Heart left ventricle (tissue), 16 donors: ENCODE measurements at regions not wholly inside any gene's neighbourhood (a gene's known extent, or its start where the extent isn't known, plus 50 kb on each side); places are given as distances from the start of the nearest gene placed in this dataset.

Experiments
- ATAC-seq, 4 donors: fragments of 200-7000 bp; cut with Tn5 transposase; one replicate each; pipeline ENCODE4 v1.9.1; 2020 to 2022; ENCODE audit warnings: moderate library complexity in 4 of 4, mild to moderate bottlenecking in 3 of 4, moderate number of reproducible peaks in 1 of 4
- DNase-seq, 5 donors: peaks; one replicate each; pipeline ENCODE4 v3.0.0-alpha.2; 2020
- H3K27ac ChIP-seq, 12 donors: fragments of 200-600 bp; sonication (generic) in 4 of 12; one replicate each; pipeline versions ENCODE4 v1.5.0 to v1.8.0; 2016 to 2022; ENCODE audit warnings: mild to moderate bottlenecking in 2 of 12
- H3K27me3 ChIP-seq, 9 donors: fragments of 200-600 bp; sonication (generic) in 2 of 9; one replicate each; pipeline versions ENCODE4 v1.5.1 to v1.8.0; 2016 to 2022; ENCODE audit warnings: mild to moderate bottlenecking in 3 of 9
- H3K36me3 ChIP-seq, 9 donors: fragments of 200-600 bp; sonication (generic) in 2 of 9; one replicate each; pipeline versions ENCODE4 v1.5.0 to v1.8.0; 2018 to 2022; ENCODE audit warnings: mild to moderate bottlenecking in 2 of 9
- H3K4me1 ChIP-seq, 12 donors: fragments of 200-600 bp; sonication (generic) in 4 of 12; one replicate each; pipeline versions ENCODE4 v1.5.0 to v1.8.0; 2016 to 2022; ENCODE audit warnings: mild to moderate bottlenecking in 3 of 12
- H3K4me3 ChIP-seq, 12 donors: fragments of 200-600 bp; sonication (generic) in 4 of 12; one replicate each; pipeline versions ENCODE4 v1.5.0 to v1.8.0; 2017 to 2022; ENCODE audit warnings: mild to moderate bottlenecking in 9 of 12, moderate library complexity in 4 of 12
- H3K9me3 ChIP-seq, 12 donors: fragments of 200-600 bp; sonication (generic) in 4 of 12; one replicate each; pipeline versions ENCODE4 v1.5.0 to v1.8.0; 2016 to 2022; ENCODE audit warnings: mild to moderate bottlenecking in 1 of 12
- POLR2A ChIP-seq, 2 donors: fragments of 450-650 bp; IDR thresholded peaks; one replicate each; pipeline ENCODE4 v1.6.1; 2017; ENCODE audit warnings: antibody characterized with exemption in 2 of 2, mild to moderate bottlenecking in 2 of 2, moderate library complexity in 2 of 2
- WGBS, 4 donors: extraction: QIAGEN DNeasy Blood & Tissue Kit in 2 of 4; methylation state at CpG; one replicate each; pipeline versions ENCODE4 v1.1.5 to v1.1.7; 2013 to 2018; 5-methylcytosine and 5-hydroxymethylcytosine counted together
- intact Hi-C, 10 donors: fragments of 100-400 bp; cut with DNase I; formaldehyde crosslinking; loops; one replicate each; pipeline versions ENCODE4 v1.11.1 to v1.14.2; 2022
- TF ChIP-seq, protein P1 (sequence below), 12 donors: fragments of 200-600 bp; sonication (generic) in 4 of 12; IDR thresholded peaks; one replicate each; pipeline versions ENCODE4 v1.5.0 to v1.8.0; 2018 to 2022; ENCODE audit warnings: antibody characterized with exemption in 12 of 12, mild to moderate bottlenecking in 5 of 12
- donor health status: ischemic (EF 13 %, LVEDD 7.1; RV severe dilation, severe dysfunction).
- donor health status: healthy with polysubstance abuse.
- donor health status: DM: no; HTN: yes; CAD: no.
- donor health status: DM: no; HTN: no; CAD: no.
- donor health status: ischemic (EF 25% LVEDD 6.9; RV normal size, moderate dysfunction).
- donor health status: ischemic (EF 25% LVEDD 5.7; RV mildly dilated, moderate dysfunction).
- donor health status: healthy.
- donor health status: DM: yes; HTN: yes; CAD: no.
- donor health status: ischemic (EF 35%, LVEDD 5.7; RV mildly dilated, moderate dysfunction).
- donor health status: nonischemic (EF 11% LVEDD 7.7; RV severe dilation, severe dysfunction).
- donor health status: DM: yes; HTN: yes; CAD: no.
- donor health status: PGD.
- donor health status: ischemic (EF 29% LVEDD 5.4; RV normal size, mild dysfunction).
- donor health status: nonischemic (EF 23%, LVEDD 6.1; RV moderate dilation, normal function).

DNA sequence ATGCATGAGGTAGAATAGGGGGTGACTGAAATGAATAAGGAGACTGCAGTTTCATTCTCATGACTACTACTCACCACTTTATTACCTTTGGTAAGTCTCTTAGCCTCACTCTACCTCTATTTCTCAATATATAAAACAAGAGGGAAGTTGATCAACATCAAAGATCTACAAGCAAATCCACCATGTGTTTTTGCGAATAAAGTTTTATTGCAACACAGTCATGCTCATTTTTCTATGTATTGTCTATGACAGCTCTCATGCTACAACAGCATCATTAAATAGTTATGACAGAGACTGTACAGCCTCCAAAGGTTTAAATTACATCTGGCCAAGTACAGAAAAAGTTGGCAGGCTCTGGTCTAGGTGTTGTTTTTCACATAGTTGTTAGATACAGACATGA is 72.6 kb upstream of the CPEB2 start:
- 92 to 100% (median 98%) methylated on average over 1 of the region's 1 CpG for WGBS, 4 donors
- ATAC-seq: no peak
- no peak for TF ChIP-seq POLR2A (IDR thresholded peaks at IDR 0.05)
- TF ChIP-seq, protein P1, sequence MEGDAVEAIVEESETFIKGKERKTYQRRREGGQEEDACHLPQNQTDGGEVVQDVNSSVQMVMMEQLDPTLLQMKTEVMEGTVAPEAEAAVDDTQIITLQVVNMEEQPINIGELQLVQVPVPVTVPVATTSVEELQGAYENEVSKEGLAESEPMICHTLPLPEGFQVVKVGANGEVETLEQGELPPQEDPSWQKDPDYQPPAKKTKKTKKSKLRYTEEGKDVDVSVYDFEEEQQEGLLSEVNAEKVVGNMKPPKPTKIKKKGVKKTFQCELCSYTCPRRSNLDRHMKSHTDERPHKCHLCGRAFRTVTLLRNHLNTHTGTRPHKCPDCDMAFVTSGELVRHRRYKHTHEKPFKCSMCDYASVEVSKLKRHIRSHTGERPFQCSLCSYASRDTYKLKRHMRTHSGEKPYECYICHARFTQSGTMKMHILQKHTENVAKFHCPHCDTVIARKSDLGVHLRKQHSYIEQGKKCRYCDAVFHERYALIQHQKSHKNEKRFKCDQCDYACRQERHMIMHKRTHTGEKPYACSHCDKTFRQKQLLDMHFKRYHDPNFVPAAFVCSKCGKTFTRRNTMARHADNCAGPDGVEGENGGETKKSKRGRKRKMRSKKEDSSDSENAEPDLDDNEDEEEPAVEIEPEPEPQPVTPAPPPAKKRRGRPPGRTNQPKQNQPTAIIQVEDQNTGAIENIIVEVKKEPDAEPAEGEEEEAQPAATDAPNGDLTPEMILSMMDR (IDR thresholded peaks at IDR 0.05): no peak
- Histone ChIP-seq H3K36me3 (no peaks in the 10 kb centered on the region), H3K4me3 (no peak overlapping the region), H3K4me1 (peaks cover 0 to 4% (median 0%) of the 10 kb centered on the region in 12 donors), H3K27me3 (no peaks in the 10 kb centered on the region), H3K9me3 (no peaks in the 10 kb centered on the region), H3K27ac (no peak overlapping the region)
- no peak for DNase-seq
- intact Hi-C loops: loop anchor here in 1 of 10 donors (5.0 kb wide), 1 partner anchor 97 kb away; no protein-coding TSS in a partner anchor

DNA sequence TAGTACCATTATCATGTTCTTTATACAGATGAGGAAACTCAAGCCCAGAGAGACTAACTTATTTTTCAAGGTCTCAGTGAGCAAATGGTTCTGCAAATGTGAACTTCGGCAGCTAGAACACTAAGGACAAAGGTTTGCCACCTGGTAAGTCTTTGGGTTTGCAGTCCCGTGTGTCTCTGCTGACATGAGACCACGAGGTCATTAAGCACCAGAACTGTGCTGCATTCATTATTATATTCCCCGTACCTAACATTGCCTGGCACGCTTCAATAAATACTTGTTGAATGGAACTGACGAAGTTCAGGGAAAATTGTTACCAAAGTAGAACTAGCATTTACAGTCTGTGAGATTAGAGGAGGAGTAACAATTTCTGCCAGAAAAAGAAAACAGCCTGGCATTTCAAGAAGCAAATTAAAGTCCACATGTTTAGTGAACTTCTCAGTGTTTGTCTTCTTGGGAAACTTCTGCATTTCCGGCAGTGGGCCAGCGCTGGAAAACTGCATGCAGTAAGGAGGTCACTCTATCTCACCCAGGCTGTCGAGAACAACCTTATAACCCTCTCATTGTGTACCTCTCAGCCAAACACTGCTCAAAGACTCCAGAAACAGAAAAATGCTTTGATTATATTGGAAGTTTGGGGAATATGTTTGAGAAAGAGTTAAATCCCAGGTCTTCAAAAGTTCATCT is 67.4 kb upstream of the CPEB2 start:
- Histone ChIP-seq H3K4me1 (no peaks in the 10 kb centered on the region), H3K27me3 (no peaks in the 10 kb centered on the region), H3K4me3 (no peak overlapping the region), H3K36me3 (no peaks in the 10 kb centered on the region), H3K27ac (no peak overlapping the region), H3K9me3 (no peaks in the 10 kb centered on the region)
- WGBS, 4 donors: 81 to 90% (median 84%) methylated on average over 9 of the region's 9 CpGs
- TF ChIP-seq POLR2A (IDR thresholded peaks at IDR 0.05): no peak
- DNase-seq: no peak
- no peak for ATAC-seq
- intact Hi-C loops: no loop called here

DNA sequence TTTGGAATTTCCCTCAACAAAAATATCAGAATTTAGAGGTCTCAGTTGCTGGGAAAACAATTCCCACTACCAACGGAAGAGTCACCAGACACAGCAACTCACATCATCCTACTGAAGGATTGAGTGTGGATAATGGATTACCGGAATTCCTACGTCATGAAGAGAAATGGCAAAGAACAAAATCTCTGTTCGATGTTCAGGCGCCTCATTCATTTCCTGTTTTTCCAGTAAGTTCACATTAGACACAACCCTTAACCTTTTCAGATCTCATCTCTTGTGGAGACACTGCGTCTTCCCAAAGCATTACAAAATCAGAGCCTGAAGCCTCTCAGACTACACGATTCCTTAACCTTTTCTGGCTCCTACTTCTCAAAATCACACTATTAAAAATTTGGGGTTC is 58.5 kb upstream of the CPEB2 start:
- intact Hi-C loops: no loop called here
- TF ChIP-seq POLR2A (IDR thresholded peaks at IDR 0.05): no peak
- TF ChIP-seq, protein P1 (IDR thresholded peaks at IDR 0.05): no peak

DNA sequence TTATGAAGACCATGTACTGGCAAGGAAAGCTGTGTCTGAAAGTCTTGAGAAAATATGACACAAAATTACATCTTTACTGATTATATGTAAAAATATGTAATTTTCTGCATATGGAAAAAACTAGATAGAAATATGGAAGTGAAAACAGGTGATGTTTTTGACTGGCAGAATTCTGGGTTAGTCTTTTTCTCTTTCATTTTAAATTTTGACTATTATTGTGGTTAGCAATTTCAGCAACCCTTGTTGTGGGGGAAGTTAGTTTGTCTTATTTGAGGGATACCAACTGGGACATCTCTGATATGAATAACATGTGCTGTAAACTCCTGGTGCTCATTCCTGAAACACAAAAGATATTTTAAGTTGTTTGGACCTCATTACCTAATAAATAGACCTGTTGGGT is 49.9 kb upstream of the CPEB2 start:
- no peak for DNase-seq
- no peaks in the 10 kb centered on the region for H3K9me3 ChIP-seq
- TF ChIP-seq POLR2A (IDR thresholded peaks at IDR 0.05): no peak
- TF ChIP-seq, protein P1 (IDR thresholded peaks at IDR 0.05): no peak
- intact Hi-C loops: no loop called here
- no peaks in the 10 kb centered on the region for H3K27me3 ChIP-seq
- ATAC-seq: no peak
- H3K36me3 ChIP-seq: no peaks in the 10 kb centered on the region
- H3K4me1 ChIP-seq: no peaks in the 10 kb centered on the region
- H3K4me3 ChIP-seq: no peak overlapping the region
- H3K27ac ChIP-seq: no peak overlapping the region

More for the DNA sequence above, 58.5 kb upstream of the CPEB2 start:
- Histone ChIP-seq H3K9me3 (no peaks in the 10 kb centered on the region), H3K4me3 (no peak overlapping the region), H3K27ac (no peak overlapping the region), H3K36me3 (no peaks in the 10 kb centered on the region), H3K27me3 (no peaks in the 10 kb centered on the region), H3K4me1 (no peaks in the 10 kb centered on the region)
- DNase-seq: no peak
- ATAC-seq: no peak
- 71 to 86% (median 78%) methylated on average over 7 of the region's 7 CpGs for WGBS, 4 donors
